ENCODE measurements at regions not wholly inside any gene's neighbourhood (a gene's known extent, or its start where the extent isn't known, plus 50 kb on each side); places are given as distances from the start of the nearest gene placed in this dataset.

DNA sequence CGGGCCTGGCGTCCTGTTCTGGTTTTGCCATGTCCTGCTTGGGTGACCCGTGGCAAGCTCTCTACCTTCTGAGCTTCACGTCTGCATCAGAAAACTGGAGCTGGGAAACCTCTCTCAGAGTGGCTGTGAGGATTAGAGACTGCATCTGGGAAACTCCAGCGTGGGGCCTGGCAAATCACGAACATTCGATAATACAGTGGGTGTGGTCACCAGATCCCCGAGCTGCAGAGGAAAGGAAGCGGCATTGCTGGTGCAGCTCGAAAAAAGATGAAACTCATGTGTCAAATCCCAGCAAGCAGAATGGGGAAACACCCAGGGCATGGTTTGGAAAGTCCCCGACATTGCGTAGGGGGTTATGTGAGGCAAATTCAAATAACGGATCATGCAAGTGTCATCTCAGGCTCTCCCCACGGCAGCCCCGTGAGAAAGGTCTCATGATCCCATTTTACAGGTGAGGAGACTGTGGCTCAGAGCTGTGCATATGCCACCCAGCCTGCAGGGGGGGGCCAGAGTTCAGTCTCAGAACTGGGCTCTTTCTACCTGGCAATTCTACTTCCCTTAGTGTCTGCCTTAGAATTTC is 98.1 kb upstream of the VRK1 start:
- Histone ChIP-seq H3K9me2 (replicated peaks; ENCODE audit: low read length) (no peaks in the 10 kb centered on the region), H3K4me3 (ENCODE audit: low read length) (no peak overlapping the region), H4K20me1 (ENCODE audit: low read length) (no peaks in the 10 kb centered on the region), H3K4me2 (ENCODE audit: low read length) (no peak overlapping the region), H2AFZ (ENCODE audit: low read length) (no peak overlapping the region), H3K9me3 (ENCODE audit: low read length) (no peaks in the 10 kb centered on the region), H3K36me3 (ENCODE audit: low read depth, low read length) (no peaks in the 10 kb centered on the region), H3K27me3 (ENCODE audit: low read length) (peaks cover 42% of the 10 kb centered on the region), H3K79me2 (ENCODE audit: low read length) (no peaks in the 10 kb centered on the region), H3K4me1 (ENCODE audit: insufficient read depth, low read length) (no peaks in the 10 kb centered on the region), H3F3A (ENCODE audit: low read length, unreplicated experiment) (no peaks in the 10 kb centered on the region), H3K9ac (ENCODE audit: low read length) (no peak overlapping the region), H3K27ac (ENCODE audit: low read length) (no peak overlapping the region)
- TF ChIP-seq, protein P1, sequence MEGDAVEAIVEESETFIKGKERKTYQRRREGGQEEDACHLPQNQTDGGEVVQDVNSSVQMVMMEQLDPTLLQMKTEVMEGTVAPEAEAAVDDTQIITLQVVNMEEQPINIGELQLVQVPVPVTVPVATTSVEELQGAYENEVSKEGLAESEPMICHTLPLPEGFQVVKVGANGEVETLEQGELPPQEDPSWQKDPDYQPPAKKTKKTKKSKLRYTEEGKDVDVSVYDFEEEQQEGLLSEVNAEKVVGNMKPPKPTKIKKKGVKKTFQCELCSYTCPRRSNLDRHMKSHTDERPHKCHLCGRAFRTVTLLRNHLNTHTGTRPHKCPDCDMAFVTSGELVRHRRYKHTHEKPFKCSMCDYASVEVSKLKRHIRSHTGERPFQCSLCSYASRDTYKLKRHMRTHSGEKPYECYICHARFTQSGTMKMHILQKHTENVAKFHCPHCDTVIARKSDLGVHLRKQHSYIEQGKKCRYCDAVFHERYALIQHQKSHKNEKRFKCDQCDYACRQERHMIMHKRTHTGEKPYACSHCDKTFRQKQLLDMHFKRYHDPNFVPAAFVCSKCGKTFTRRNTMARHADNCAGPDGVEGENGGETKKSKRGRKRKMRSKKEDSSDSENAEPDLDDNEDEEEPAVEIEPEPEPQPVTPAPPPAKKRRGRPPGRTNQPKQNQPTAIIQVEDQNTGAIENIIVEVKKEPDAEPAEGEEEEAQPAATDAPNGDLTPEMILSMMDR (conservative IDR thresholded peaks at IDR 0.05; ENCODE audit: low read depth, low read length) = peak; percentile 38; the same call in 1 of the 2 replicates
- TF ChIP-seq EZH2 (IDR thresholded peaks at IDR 0.05; ENCODE audit: low read length, unreplicated experiment) (no peak), EZH2phosphoT487 (IDR thresholded peaks at IDR 0.05; ENCODE audit: borderline replicate concordance, low read length) (no peak)
- ChIA-PET CTCF (no interaction called here), POLR2A (ENCODE audit: unreplicated experiment) (no interaction called here)
- BruUV-seq (replicated peaks) = no TSS peak
- ATAC-seq (no peak), DNase-seq (no peak)
- intact Hi-C loops (cut with micrococcal nuclease) = no loop called here

GRCh38 chr14:96699666-96700065 is 97.5 kb upstream of the VRK1 start:
- no peaks in the 10 kb centered on the region for H3K36me3 ChIP-seq (ENCODE audit: low read depth, low read length)
- H2AFZ ChIP-seq (ENCODE audit: low read length) = no peak overlapping the region
- H3K9me2 ChIP-seq (replicated peaks; ENCODE audit: low read length) = no peaks in the 10 kb centered on the region
- H3K27me3 ChIP-seq (ENCODE audit: low read length) = peaks cover 35% of the 10 kb centered on the region
- ChIA-PET POLR2A (ENCODE audit: unreplicated experiment) (no interaction called here), CTCF (no interaction called here)
- no peaks in the 10 kb centered on the region for H3K79me2 ChIP-seq (ENCODE audit: low read length)
- no peaks in the 10 kb centered on the region for H3K9me3 ChIP-seq (ENCODE audit: low read length)
- H3F3A ChIP-seq (ENCODE audit: low read length, unreplicated experiment) = no peaks in the 10 kb centered on the region
- DNase-seq = no peak
- no peaks in the 10 kb centered on the region for H4K20me1 ChIP-seq (ENCODE audit: low read length)
- H3K4me2 ChIP-seq (ENCODE audit: low read length) = no peak overlapping the region
- intact Hi-C loops (cut with micrococcal nuclease) = no loop called here
- no peak overlapping the region for H3K27ac ChIP-seq (ENCODE audit: low read length)
- no peak for ATAC-seq
- no peaks in the 10 kb centered on the region for H3K4me1 ChIP-seq (ENCODE audit: insufficient read depth, low read length)
- no peak overlapping the region for H3K4me3 ChIP-seq (ENCODE audit: low read length)
- no TSS peak for BruUV-seq (replicated peaks)
- no peak for TF ChIP-seq EZH2phosphoT487 (IDR thresholded peaks at IDR 0.05; ENCODE audit: borderline replicate concordance, low read length)
- no peak for TF ChIP-seq EZH2 (IDR thresholded peaks at IDR 0.05; ENCODE audit: low read length, unreplicated experiment)
- TF ChIP-seq, protein P1 (conservative IDR thresholded peaks at IDR 0.05; ENCODE audit: low read depth, low read length) = no peak
- H3K9ac ChIP-seq (ENCODE audit: low read length) = no peak overlapping the region

DNA sequence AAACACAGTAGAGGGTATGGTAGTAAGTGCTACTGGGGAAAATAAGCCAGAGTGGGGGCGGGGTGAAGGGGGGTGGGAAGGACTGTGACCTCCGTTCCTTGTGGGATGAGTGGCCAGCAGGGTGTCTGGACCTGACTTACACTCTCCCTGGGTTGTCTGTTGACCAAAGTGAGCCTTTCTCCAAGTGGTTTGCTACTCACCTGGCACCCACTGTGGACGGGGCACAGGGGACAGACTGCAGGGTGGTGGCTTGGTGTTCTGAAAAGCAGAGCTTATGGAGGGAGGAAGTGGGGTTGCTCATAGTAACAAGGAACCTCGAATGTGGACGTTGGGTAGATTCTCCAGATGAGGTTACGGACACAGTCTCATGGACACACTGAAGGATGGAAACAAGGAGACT is 94.4 kb upstream of the VRK1 start:
- Histone ChIP-seq H3K9me2 (replicated peaks; ENCODE audit: low read length) (no peaks in the 10 kb centered on the region), H3K36me3 (ENCODE audit: low read depth, low read length) (no peaks in the 10 kb centered on the region), H3K4me3 (ENCODE audit: low read length) (no peak overlapping the region), H3K9ac (ENCODE audit: low read length) (no peak overlapping the region), H3K79me2 (ENCODE audit: low read length) (no peaks in the 10 kb centered on the region), H2AFZ (ENCODE audit: low read length) (no peak overlapping the region), H3K27me3 (ENCODE audit: low read length) (peaks cover 17% of the 10 kb centered on the region), H3K9me3 (ENCODE audit: low read length) (no peaks in the 10 kb centered on the region), H3K4me1 (ENCODE audit: insufficient read depth, low read length) (no peaks in the 10 kb centered on the region), H4K20me1 (ENCODE audit: low read length) (no peaks in the 10 kb centered on the region), H3F3A (ENCODE audit: low read length, unreplicated experiment) (no peaks in the 10 kb centered on the region), H3K4me2 (ENCODE audit: low read length) (no peak overlapping the region), H3K27ac (ENCODE audit: low read length) (no peak overlapping the region)
- TF ChIP-seq EZH2 (IDR thresholded peaks at IDR 0.05; ENCODE audit: low read length, unreplicated experiment) = no peak
- intact Hi-C loops (cut with micrococcal nuclease) = no loop called here
- no TSS peak for BruUV-seq (replicated peaks)
- DNase-seq (no peak), ATAC-seq (no peak)
- POLR2A ChIA-PET (ENCODE audit: unreplicated experiment) = no interaction called here
- CTCF ChIA-PET = no interaction called here

All from PC-3 (cell line).